ENCODE measurements at regions not wholly inside any gene's neighbourhood (a gene's known extent, or its start where the extent isn't known, plus 50 kb on each side); places are given as distances from the start of the nearest gene placed in this dataset.

GRCh38 chr17:77566566-77567138 lies 391.9 kb upstream of the TNRC6C start:
- TF ChIP-seq CTCF (conservative IDR thresholded peaks at IDR 0.05; ENCODE audit: low read depth, low read length): no peak
- TF ChIP-seq EZH2 (IDR thresholded peaks at IDR 0.05; ENCODE audit: low read length, unreplicated experiment): no peak
- no peak for TF ChIP-seq EZH2phosphoT487 (IDR thresholded peaks at IDR 0.05; ENCODE audit: borderline replicate concordance, low read length)

Data from PC-3 (cell line).